NCI-H2107 treated with DMSO at 0.1 percent for 48 hours (cell line): ENCODE measurements at regions not wholly inside any gene's neighbourhood (a gene's known extent, or its start where the extent isn't known, plus 50 kb on each side); places are given as distances from the start of the nearest gene placed in this dataset.
"Not testable (repeated sequence)": the region's sequence is repeated elsewhere in the genome, so short reads cannot be mapped to it uniquely, and the experiment has no call there.

Experiments used
- DNase-seq: peaks from one replicate; lab custom pipeline; 2025; ENCODE audit not compliant: unreplicated experiment; lab: John Stamatoyannopoulos, UW

DNA sequence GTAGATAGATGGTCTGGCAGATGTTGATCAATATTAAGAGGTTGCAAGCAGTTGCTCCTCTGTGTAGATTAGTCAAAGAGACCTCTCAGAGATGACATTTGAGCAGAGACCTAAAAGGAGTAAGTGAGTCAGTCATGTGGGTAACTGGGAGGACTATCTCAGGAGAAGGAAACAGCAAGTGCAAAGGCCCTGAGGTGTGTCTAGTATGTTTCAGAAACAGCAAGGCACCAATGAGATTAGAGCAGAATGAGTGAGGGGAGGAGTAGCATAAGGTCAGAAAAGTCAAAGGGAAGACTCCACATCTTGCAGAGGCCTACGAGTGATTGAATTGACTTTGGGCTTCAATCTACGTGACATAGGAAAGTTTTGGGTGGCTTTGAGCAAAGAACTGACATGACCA, 89.8 kb upstream of the COL1A2 start:
- no peak for DNase-seq

GRCh38 chr7:94305836-94306235, 88.9 kb upstream of the COL1A2 start:
- no peak for DNase-seq

GRCh38 chr7:94307399-94308048, 87.2 kb upstream of the COL1A2 start:
- DNase-seq = no peak

DNA sequence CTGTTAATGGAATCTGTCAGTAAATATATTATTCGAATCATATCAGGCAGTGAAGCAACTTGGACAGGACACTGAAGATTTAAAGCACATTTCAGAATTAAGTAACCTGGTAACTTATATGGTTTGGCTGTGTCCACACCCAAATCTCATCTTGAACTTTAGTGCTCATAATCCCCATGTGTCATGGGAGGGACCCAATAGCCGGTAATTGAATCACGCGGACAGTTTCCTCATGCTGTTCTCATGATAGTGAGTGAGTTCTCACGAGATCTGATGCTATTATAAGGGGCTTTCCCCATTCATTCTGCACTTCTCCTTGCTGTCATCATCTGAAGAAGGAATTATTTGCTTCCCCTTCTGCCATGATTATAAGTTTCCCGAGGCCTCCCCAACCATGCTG, 83.2 kb upstream of the COL1A2 start:
- no peak for DNase-seq

- no peak for DNase-seq
These were observed 80.8 kb upstream of the COL1A2 start for GRCh38 chr7:94313926-94314325.

DNA sequence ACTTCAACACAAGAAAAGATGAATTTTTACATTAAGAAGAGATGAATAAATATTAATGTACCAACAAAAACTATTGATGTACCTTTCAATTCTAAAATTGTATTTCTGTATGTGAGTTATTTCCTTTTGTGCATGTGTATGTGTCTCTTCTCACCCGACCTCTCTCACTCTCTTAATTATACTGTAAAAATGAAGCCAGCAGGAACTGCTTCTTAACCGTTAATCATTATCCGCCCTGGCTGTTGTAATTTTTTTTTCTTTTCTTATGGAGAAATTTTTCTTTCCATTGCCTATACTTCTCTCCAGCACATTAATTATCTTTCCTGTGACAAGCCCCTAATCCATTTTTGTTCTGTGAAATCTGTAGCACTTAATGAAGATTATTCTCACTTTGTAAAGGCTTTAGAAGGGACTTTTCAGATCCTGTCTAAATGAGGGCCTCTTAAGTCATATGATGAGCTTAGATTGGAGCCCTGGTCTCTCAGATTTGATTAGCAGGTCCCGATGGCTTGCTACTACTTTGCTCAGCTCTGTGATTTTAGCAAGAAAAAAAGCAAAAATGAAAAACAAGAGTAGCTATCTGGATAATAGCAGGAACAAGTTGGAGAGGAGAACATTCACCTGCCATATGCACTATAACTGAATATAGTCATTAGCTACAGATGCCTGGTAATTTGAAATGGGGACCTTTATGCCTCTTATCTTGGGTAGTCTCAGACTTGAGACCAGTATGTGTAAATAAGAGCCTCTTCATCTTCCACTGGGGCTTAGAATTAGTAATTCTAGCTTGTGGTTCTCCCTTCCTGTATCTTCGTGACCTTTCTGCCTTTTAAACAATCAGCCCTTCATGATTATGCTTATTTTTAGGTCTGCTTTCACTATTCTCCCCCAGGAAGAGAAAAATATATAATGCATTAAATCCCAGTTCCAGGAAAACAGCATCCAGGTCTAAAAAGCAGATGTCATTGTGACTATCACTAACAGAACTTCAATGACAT, 80.0 kb upstream of the COL1A2 start:
- DNase-seq = no peak

DNA sequence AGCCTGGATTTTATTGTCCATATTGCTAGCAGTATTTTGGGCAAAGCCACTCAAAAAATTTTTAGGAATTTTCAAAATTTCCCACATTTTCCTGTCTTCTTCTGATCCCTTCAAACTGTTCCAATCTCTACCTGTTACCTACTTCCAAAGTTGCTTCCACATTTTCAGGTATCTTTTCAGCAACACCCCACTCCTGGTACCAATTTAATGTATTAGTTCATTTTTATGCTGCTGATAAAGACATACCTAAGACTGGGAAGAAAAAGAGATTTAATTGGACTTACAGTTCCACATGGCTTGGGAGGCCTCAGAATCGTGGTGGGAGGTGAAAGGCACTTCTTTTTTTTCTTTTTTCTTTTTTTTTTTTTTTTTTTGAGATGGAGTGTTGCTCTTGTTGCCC, 73.6 kb upstream of the COL1A2 start:
- not testable (repeated sequence) for DNase-seq

- no peak for DNase-seq
These were observed 70.9 kb upstream of the COL1A2 start for GRCh38 chr7:94323844-94324243.

- peak; percentile 18 for DNase-seq
These were observed 70.1 kb upstream of the COL1A2 start for GRCh38 chr7:94324380-94325121.

DNA sequence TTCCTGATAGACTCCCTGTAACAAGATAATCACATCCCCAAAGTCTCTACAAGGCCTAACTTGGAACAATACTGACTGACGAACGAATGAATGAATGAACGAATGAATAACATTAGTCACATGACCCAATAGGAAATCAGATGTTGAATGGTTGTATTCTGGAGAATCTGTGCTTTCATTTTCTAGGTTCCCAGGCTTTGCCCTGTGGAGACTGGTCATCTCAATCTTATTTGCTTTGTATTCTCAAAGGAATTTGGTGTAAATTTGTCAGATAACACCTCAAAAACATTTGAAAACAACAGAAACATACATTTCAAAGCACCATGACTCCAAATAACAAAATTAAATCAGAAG, 69.6 kb upstream of the COL1A2 start:
- no peak for DNase-seq

DNA sequence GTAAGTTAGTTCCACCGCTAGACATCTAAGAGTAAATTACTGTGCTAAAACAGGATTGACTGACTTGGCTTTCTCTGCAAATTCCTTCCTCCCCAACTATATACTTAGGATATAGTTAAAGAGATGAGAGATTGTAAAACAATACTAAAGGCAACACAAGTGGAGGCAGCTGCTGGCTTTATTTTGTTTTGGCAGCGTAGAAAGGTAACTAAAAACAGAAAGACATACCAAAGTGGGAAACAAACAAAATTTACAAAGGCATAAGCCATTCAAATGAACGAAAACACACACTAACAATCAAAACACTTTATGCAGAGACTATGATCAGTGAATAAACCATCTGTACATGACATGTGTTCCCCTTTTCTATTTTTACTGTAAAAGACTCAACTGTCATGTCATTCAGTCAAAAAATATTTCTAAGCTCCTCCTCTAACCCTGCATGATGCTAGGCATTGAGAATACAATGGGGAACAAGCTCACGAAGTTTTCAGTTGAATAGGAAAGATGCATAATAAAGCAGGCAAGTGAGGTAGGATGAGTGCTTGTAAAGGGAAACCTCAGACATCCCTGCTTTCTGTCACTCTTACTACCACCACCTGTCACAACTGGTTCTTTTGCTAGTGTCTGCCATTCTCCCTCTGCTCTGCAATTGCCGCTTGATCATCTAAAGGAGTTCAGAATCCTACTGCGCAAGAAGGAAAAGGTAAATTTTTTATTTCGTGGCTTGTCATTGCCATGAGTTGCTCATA, 64.2 kb upstream of the COL1A2 start:
- peak; percentile 78 for DNase-seq

- no peak for DNase-seq
These were observed 62.1 kb upstream of the COL1A2 start for GRCh38 chr7:94332571-94332970.

GRCh38 chr7:94333810-94334209, 60.9 kb upstream of the COL1A2 start:
- DNase-seq = no peak

GRCh38 chr7:94335586-94335985, 59.1 kb upstream of the COL1A2 start:
- no peak for DNase-seq

DNA sequence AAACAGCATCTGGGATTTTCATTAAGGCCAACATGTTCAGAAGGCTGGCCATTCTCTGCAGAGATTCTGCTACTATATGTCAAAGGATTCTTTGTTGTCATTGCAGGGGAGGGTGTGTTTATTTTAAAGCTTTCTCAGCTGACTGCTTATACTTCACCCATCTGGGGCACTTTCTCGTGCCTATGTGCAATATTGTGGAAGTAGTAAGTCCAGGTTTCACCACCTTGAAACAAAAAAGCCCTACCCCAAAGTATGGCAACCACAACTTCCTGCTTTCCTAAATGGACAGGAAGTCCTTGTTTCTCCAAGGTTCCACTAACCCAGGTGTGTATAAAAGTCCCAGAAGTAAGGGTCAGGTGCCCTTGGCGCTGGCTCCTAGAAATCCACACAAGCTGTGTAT, 58.7 kb upstream of the COL1A2 start:
- DNase-seq = no peak

- DNase-seq = no peak
These were observed 55.7 kb upstream of the COL1A2 start for GRCh38 chr7:94338921-94339371.

GRCh38 chr7:94344826-94345225, 49.9 kb upstream of the COL1A2 start:
- no peak for DNase-seq
